ENCODE measurements at regions not wholly inside any gene's neighbourhood (a gene's known extent, or its start where the extent isn't known, plus 50 kb on each side); places are given as distances from the start of the nearest gene placed in this dataset.
A peak's percentile ranks its signal among the peaks of the same experiment; 100 is the strongest.

GRCh38 chr7:17150018-17150417 is 148.4 kb upstream of the AHR start:
- TF ChIP-seq CTCF (IDR thresholded peaks at IDR 0.05; ENCODE audit: extremely low read depth, missing control alignments): no peak
- no peak for DNase-seq (ENCODE audit: low spot score)

- no peak for DNase-seq (ENCODE audit: low spot score)
- TF ChIP-seq CTCF (IDR thresholded peaks at IDR 0.05; ENCODE audit: extremely low read depth, missing control alignments): no peak
Measured at GRCh38 chr7:17152721-17153120, 145.7 kb upstream of the AHR start.

GRCh38 chr7:17153536-17153935 is 144.9 kb upstream of the AHR start:
- TF ChIP-seq CTCF (IDR thresholded peaks at IDR 0.05; ENCODE audit: extremely low read depth, missing control alignments): no peak
- no peak for DNase-seq (ENCODE audit: low spot score)

GRCh38 chr7:17155529-17155928 is 142.9 kb upstream of the AHR start:
- no peak for DNase-seq (ENCODE audit: low spot score)
- no peak for TF ChIP-seq CTCF (IDR thresholded peaks at IDR 0.05; ENCODE audit: extremely low read depth, missing control alignments)

GRCh38 chr7:17158261-17158660 is 140.2 kb upstream of the AHR start:
- no peak for TF ChIP-seq CTCF (IDR thresholded peaks at IDR 0.05; ENCODE audit: extremely low read depth, missing control alignments)
- DNase-seq (ENCODE audit: low spot score): no peak

GRCh38 chr7:17159500-17160037 is 138.9 kb upstream of the AHR start:
- TF ChIP-seq CTCF (IDR thresholded peaks at IDR 0.05; ENCODE audit: extremely low read depth, missing control alignments): no peak

GRCh38 chr7:17166824-17167379 is 131.6 kb upstream of the AHR start:
- DNase-seq (ENCODE audit: low spot score): no peak
- no peak for TF ChIP-seq CTCF (IDR thresholded peaks at IDR 0.05; ENCODE audit: extremely low read depth, missing control alignments)

More at GRCh38 chr7:17159500-17160037, 138.9 kb upstream of the AHR start:
- peak; percentile 45 for DNase-seq (ENCODE audit: low spot score)

All from GM20000 (cell line).